PFSK-1 (cell line): ENCODE measurements at regions not wholly inside any gene's neighbourhood (a gene's known extent, or its start where the extent isn't known, plus 50 kb on each side); places are given as distances from the start of the nearest gene placed in this dataset.

Experiments used
- FOXP2 ChIP-seq: optimal IDR thresholded peaks from 2 replicates; pipeline ENCODE3; 2011; ENCODE audit warnings: borderline replicate concordance, control low read depth, inconsistent platforms; ENCODE audit not compliant: insufficient read depth; ENCODE audit errors: extremely low read length, extremely low read depth
- POLR2AphosphoS5 ChIP-seq: IDR thresholded peaks from 2 replicates; pipeline ENCODE4 v1.6.1; 2012; ENCODE audit warnings: low read depth, mild to moderate bottlenecking, control low read depth, low read length, moderate library complexity
- REST ChIP-seq, 2 experiments: IDR thresholded peaks; 2 replicates each; pipeline versions ENCODE4 v1.6.1 to v1.8.0; 2011 to 2012; ENCODE audit warnings: low read depth in 2 of 2, low read length in 2 of 2, control low read depth in 1 of 2, inconsistent platforms in 1 of 2, mild to moderate bottlenecking in 1 of 2, moderate library complexity in 1 of 2; ENCODE audit not compliant: insufficient read depth in 1 of 2
- SIN3A ChIP-seq: IDR thresholded peaks from 2 replicates; pipeline ENCODE4 v1.6.1; 2012; ENCODE audit warnings: mild to moderate bottlenecking, low read length, moderate library complexity, borderline replicate concordance; ENCODE audit not compliant: insufficient read depth
- TAF1 ChIP-seq: IDR thresholded peaks from 2 replicates; pipeline ENCODE4 v1.6.1; 2012; ENCODE audit warnings: low read length, control low read depth, borderline replicate concordance; ENCODE audit not compliant: insufficient read depth

GRCh38 chr4:157509341-157509740, 288.8 kb downstream of the GRIA2 start:
- TF ChIP-seq REST (IDR thresholded peaks at IDR 0.05; ENCODE audit: insufficient read depth in 1 of 2, low read depth in 2 of 2, low read length in 2 of 2): no peak
- TF ChIP-seq POLR2AphosphoS5: no peak
- TF ChIP-seq SIN3A: no peak
- no peak for TF ChIP-seq TAF1
- no peak for TF ChIP-seq FOXP2
